GM12892 (cell line): ENCODE measurements at regions not wholly inside any gene's neighbourhood (a gene's known extent, or its start where the extent isn't known, plus 50 kb on each side); places are given as distances from the start of the nearest gene placed in this dataset.

Experiments
- POLR2A ChIP-seq: IDR thresholded peaks from 2 replicates; pipeline ENCODE4 v1.6.1; 2011; ENCODE audit warnings: low read depth, low read length, control low read depth
- POLR2AphosphoS5 ChIP-seq: IDR thresholded peaks from 2 replicates; pipeline ENCODE4 v1.6.1; 2011; ENCODE audit warnings: low read depth, low read length, control low read depth
- TAF1 ChIP-seq: IDR thresholded peaks from 2 replicates; pipeline ENCODE4 v1.6.1; 2011; ENCODE audit warnings: low read depth, mild to moderate bottlenecking, control low read depth, low read length, borderline replicate concordance

DNA sequence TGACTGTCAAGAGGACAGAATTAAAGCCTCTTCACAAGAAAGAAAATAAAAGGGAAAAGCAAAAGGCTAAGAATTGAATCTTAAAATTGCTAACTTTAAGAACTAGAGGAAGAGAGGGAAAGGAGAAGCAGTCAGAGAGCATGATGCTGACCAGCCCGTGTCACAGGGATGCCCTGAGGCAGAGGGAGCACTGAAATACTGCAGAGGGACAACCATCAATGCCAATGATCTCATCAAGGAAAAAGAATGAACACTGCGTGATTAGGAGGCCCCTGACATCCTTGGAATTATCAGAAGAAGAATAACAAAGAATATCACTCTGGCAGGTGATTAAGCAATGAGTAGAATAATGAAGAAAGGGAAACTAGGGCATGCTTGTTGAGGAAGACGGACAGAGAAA is 252.2 kb upstream of the GRIP1 start:
- TF ChIP-seq POLR2A (no peak), TAF1 (no peak), POLR2AphosphoS5 (no peak)
